ENCODE measurements at regions not wholly inside any gene's neighbourhood (a gene's known extent, or its start where the extent isn't known, plus 50 kb on each side); places are given as distances from the start of the nearest gene placed in this dataset.

DNA sequence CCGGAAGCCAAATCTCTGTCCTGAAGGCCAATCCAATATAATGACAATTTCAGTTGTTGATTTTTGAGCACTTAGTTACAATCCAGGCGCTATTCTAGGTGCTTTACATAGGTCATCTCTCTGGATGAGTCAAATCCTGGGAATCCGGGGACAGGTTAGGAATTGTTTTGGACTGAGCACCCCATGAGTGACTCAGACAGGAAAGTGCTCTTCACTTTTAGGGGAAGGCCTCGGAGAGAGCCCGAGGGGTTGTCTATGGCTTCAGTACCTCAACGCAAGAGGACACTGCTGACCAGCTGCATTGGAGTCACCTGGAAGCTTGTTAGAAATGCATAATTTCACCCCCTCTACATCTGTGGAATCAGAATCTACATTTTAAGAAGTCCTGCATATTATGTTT, 108.8 kb downstream of the IRX5 start:
- TF ChIP-seq, protein P1, sequence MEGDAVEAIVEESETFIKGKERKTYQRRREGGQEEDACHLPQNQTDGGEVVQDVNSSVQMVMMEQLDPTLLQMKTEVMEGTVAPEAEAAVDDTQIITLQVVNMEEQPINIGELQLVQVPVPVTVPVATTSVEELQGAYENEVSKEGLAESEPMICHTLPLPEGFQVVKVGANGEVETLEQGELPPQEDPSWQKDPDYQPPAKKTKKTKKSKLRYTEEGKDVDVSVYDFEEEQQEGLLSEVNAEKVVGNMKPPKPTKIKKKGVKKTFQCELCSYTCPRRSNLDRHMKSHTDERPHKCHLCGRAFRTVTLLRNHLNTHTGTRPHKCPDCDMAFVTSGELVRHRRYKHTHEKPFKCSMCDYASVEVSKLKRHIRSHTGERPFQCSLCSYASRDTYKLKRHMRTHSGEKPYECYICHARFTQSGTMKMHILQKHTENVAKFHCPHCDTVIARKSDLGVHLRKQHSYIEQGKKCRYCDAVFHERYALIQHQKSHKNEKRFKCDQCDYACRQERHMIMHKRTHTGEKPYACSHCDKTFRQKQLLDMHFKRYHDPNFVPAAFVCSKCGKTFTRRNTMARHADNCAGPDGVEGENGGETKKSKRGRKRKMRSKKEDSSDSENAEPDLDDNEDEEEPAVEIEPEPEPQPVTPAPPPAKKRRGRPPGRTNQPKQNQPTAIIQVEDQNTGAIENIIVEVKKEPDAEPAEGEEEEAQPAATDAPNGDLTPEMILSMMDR (conservative IDR thresholded peaks at IDR 0.05) = no peak
- TF ChIP-seq ZFX (IDR thresholded peaks at IDR 0.05) = no peak
